TTC549 (cell line): ENCODE measurements at regions not wholly inside any gene's neighbourhood (a gene's known extent, or its start where the extent isn't known, plus 50 kb on each side); places are given as distances from the start of the nearest gene placed in this dataset.

Source experiments
- FAIRE-seq: peaks from 2 replicates; lab custom pipeline; 2012; peaks lifted over from hg19 to GRCh38; lab: Jason Lieb, UNC

DNA sequence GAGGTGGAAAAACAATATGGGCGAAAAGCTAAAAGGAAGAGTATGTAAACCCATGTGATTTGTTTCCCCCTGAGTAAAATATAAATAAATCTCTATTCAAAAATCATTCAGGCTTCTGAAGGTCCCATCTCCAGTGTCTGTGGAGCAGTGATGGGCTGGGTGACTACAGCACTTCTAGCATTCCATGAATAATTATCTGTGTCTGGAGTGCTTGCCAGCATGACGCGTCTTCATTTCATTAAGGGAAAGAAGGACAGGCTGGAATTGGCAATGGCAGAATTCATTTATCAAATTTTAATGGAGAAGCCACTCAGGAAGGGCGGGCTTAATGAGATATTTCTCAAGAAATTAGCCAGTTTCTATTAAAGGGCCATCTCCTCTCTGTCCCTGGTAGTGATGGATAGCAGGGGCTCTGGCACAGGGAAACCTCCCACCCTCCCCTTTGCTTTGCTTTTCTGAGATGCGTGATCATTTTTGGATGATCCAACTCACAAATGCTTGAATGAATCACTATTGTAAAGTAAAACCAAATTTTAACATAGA lies 916.3 kb upstream of the SEL1L start:
- no peak for FAIRE-seq

- no peak for FAIRE-seq
Observed at GRCh38 chr14:82451675-82452074, 918.0 kb upstream of the SEL1L start.

GRCh38 chr14:82482345-82482744 lies 948.7 kb upstream of the SEL1L start:
- no peak for FAIRE-seq

DNA sequence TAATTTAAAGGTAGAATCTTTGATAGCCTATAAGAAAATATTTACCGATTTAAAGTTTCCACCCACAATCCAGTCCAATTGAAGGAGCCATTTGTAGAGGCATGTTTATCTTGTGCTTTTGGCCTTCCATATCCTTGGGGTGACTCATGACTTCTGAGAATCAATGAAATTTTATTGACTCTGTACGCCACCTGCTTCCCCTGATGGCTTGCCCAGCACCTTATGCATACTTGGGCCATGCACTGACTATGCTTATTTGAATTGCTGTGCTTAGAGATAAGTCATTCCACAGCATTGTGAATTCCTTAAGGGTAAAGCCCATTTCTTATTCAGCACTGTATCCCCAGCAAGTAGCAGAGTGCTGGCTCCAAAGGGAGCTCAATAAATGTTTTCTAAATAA lies 954.8 kb upstream of the SEL1L start:
- FAIRE-seq, result no peak

- no peak for FAIRE-seq
Observed at GRCh38 chr14:82490397-82490796, 956.7 kb upstream of the SEL1L start.

- no peak for FAIRE-seq
Observed at GRCh38 chr14:82492157-82492556, 958.5 kb upstream of the SEL1L start.

GRCh38 chr14:82500222-82500621 lies 966.6 kb upstream of the SEL1L start:
- FAIRE-seq, result no peak

GRCh38 chr14:82501554-82501953 lies 967.9 kb upstream of the SEL1L start:
- no peak for FAIRE-seq

GRCh38 chr14:82502043-82502442 lies 968.4 kb upstream of the SEL1L start:
- no peak for FAIRE-seq

- FAIRE-seq, result no peak
Observed at GRCh38 chr14:82504894-82505293, 971.2 kb upstream of the SEL1L start.

GRCh38 chr14:82510007-82510406 lies 976.4 kb upstream of the SEL1L start:
- no peak for FAIRE-seq

DNA sequence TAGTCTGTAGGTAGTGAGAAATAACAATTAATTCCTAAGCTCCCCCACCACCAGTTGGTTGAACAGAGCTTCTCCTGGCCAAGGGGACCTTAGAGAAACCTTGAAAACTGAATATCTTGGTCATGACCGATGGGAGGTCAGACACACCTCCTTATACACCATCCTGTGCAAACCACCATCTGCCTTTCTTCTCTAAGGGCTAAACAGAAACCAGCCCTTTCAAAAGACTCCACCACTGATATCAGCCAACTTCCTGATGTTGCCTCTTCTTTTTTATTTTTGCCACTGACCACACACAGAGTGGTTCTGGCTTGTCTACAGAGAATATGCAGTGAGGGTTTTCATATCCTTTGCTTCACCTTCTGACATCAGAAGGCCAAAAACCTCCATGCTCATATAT lies 977.7 kb upstream of the SEL1L start:
- no peak for FAIRE-seq

- FAIRE-seq, result no peak
Observed at GRCh38 chr14:82520765-82521164, 987.1 kb upstream of the SEL1L start.

DNA sequence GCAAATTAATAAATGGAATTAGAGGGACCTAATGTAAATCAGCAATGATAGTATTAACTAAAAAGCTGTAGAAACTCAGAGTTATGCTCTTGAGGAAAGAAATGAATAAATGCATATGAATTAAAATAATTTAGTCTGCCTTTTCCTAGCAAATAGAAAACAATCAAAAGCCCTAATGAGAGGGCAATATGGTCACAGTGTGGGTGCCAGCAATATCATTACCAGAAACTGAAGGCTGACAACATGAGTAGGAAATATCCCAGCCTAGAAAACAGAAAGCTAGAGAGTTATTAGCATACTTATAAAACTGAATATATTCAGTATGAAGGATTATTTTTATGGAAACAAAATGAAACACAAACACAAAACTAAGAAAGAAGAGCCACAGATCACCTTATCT lies 987.5 kb upstream of the SEL1L start:
- no peak for FAIRE-seq

- FAIRE-seq, result no peak
Observed at GRCh38 chr14:82528016-82528415, 994.4 kb upstream of the SEL1L start.

DNA sequence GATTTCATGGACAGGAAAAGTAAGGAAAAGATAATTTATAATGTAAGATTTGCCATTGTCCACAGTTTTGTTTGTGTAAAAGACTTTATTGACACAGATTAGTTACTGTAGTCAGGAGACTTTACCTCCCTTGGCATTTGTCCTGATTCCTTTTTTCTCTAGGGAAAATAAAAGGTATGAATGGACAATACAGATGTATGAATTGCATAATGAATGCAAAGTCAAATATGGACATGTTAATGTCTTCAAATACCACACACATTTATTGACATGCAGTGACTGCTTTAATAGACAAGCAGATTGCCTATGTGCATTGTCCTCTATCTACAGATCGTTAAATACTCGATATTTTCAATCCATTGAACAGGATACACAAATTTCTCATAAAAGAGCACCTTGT lies 999.7 kb upstream of the SEL1L start:
- no peak for FAIRE-seq

DNA sequence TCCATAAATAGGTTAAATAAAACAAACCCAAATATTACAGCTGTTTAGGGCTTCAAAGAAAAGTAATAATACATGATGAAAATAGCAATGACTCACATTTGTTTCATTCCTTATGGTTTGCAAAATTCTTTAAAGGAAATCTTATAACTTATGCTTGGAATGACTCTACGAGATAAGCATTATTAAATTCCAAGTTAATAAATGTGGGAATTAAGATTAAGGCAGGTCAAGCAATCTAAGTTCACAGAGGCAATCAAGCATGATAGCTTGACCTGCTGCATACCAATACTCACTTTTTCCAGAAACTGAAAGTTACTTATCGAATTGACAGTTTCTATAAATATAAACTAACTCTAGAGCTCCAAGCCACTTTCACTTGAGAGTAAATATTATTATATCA lies 1002.9 kb upstream of the SEL1L start:
- FAIRE-seq, result no peak

DNA sequence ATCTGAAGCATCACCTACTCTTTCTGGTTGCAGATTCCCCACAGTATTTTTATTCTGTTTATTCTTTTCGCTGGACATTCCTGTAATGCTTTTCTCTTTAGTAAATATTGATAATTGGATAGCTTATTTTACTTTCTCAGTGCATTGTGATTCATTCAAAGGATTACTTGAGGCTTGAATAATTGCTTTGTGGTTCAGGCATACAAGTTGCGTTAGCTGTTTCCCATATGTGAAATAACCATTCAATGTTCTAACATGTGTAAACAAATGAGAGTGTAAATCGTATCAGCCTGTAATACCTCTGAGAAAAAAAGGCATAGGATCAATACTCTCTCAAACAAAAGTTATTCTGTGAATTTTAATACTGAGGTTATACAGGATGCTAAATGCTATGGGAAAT lies 1004.2 kb upstream of the SEL1L start:
- FAIRE-seq, result no peak

GRCh38 chr14:82546401-82546800 lies 1012.7 kb upstream of the SEL1L start:
- FAIRE-seq, result no peak

GRCh38 chr14:82549306-82549990 lies 1015.8 kb upstream of the SEL1L start:
- no peak for FAIRE-seq

DNA sequence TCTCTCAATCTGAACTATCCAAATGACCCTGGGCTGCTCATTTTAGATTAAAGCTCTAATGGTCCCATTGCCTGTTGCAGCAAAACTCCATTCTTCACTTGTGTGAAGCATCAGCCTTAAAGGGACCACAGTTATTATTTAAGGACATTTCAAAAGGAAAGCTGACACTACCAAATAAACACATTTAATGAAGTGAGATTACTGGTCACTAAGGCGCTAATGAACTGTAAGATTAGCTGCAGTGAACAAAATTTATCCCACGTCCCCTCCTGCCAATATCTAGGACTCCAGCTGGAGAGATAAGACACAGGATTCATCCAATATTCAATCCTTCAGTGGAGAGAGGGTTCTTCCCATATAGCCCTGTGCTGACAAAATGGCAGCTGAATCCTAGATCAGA lies 1029.2 kb upstream of the SEL1L start:
- FAIRE-seq, result no peak

- FAIRE-seq, result no peak
Observed at GRCh38 chr14:82565825-82566224, 1032.2 kb upstream of the SEL1L start.

- FAIRE-seq, result no peak
Observed at GRCh38 chr14:82587226-82587625, 1053.6 kb upstream of the SEL1L start.

- no peak for FAIRE-seq
Observed at GRCh38 chr14:82595466-82595865, 1061.8 kb upstream of the SEL1L start.

DNA sequence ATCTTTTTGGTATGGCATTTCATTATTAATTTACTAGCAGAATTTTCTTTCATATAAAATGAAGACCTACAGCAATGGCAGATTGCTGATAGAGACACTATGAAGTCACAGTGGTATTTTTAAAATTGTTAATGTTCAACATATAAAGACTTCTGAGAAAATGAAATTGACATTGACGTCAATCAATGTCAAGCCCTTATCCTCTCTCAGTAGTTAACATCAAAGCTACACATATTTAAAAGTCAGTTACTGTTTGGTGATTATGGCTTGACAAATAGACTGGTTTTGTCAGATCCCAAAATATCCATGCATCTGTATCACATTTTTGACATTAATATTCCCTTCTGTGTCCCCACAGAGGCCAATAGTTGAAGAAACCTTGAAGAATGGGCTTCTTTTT lies 1069.1 kb upstream of the SEL1L start:
- no peak for FAIRE-seq
